ENCODE measurements at regions not wholly inside any gene's neighbourhood (a gene's known extent, or its start where the extent isn't known, plus 50 kb on each side); places are given as distances from the start of the nearest gene placed in this dataset.

- TF ChIP-seq SIN3A (IDR thresholded peaks at IDR 0.05; ENCODE audit: borderline replicate concordance, insufficient read depth, low read length) (no peak), REST (IDR thresholded peaks at IDR 0.05; ENCODE audit: insufficient read depth in 1 of 2, low read depth in 2 of 2, low read length in 2 of 2) (no peak), POLR2AphosphoS5 (IDR thresholded peaks at IDR 0.05; ENCODE audit: low read depth, low read length) (no peak), TAF1 (IDR thresholded peaks at IDR 0.05; ENCODE audit: borderline replicate concordance, insufficient read depth, low read length) (no peak), FOXP2 (optimal IDR thresholded peaks at IDR 0.05; ENCODE audit: borderline replicate concordance, extremely low read depth, extremely low read length, insufficient read depth) (no peak)
These were observed 87.0 kb downstream of the LIPG start for GRCh38 chr18:49648811-49649210.

Data from PFSK-1 (cell line).